GM13976 (cell line): ENCODE measurements at regions not wholly inside any gene's neighbourhood (a gene's known extent, or its start where the extent isn't known, plus 50 kb on each side); places are given as distances from the start of the nearest gene placed in this dataset.

Experiments
- DNase-seq: peaks from one replicate; pipeline ENCODE4 v3.0.0; 2012; ENCODE audit warnings: low spot score
- in situ Hi-C: fragments of 300-500 bp; cut with MboI; formaldehyde crosslinking; loops from one replicate; pipeline ENCODE4 v1.12.0; 2022; ENCODE audit warnings: low sequenced_read_pairs, mixed read lengths, inconsistent platforms; ENCODE audit not compliant: unreplicated experiment
- TF ChIP-seq, protein P1 (sequence below): IDR thresholded peaks from 2 replicates; pipeline ENCODE4 v1.5.1; 2012; ENCODE audit warnings: borderline replicate concordance, mild to moderate bottlenecking; ENCODE audit not compliant: insufficient read depth; ENCODE audit errors: extremely low read depth, missing control alignments, control extremely low read depth

DNA sequence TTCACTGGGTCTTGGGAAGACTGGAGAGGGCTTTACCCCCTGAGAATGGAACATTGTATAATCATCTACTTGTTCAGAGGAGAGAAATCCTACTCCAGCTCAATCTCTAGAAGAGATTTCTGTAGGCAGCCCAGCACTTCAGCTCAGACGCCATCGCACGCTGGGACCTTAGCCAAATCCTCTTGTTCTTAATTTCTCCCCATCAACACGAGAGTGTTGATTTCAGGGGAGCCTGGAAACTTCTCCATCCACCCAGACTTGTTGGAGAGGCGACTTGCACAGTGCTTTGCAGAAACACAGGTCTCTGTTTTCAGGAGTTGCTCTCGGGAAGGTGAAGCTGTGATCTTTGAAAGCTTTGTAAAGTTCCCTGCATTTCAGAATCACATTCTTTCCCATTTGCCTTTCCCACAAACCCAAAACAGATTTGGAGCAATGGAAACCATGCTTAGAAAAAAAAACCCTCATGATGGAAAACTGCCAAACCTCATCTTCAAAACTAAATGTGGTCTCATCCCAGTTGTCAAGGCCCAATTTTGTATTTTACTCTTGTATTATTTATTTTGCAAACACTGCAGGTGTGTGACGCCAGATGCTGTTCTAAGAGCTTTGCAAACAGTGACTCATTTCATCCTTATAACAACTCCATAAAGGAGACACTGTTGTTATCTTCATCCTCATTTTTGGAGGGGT, 60.9 kb downstream of the CALML3 start:
- no peak for DNase-seq
- in situ Hi-C loops = no loop called here
- TF ChIP-seq, protein P1, sequence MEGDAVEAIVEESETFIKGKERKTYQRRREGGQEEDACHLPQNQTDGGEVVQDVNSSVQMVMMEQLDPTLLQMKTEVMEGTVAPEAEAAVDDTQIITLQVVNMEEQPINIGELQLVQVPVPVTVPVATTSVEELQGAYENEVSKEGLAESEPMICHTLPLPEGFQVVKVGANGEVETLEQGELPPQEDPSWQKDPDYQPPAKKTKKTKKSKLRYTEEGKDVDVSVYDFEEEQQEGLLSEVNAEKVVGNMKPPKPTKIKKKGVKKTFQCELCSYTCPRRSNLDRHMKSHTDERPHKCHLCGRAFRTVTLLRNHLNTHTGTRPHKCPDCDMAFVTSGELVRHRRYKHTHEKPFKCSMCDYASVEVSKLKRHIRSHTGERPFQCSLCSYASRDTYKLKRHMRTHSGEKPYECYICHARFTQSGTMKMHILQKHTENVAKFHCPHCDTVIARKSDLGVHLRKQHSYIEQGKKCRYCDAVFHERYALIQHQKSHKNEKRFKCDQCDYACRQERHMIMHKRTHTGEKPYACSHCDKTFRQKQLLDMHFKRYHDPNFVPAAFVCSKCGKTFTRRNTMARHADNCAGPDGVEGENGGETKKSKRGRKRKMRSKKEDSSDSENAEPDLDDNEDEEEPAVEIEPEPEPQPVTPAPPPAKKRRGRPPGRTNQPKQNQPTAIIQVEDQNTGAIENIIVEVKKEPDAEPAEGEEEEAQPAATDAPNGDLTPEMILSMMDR = no peak

DNA sequence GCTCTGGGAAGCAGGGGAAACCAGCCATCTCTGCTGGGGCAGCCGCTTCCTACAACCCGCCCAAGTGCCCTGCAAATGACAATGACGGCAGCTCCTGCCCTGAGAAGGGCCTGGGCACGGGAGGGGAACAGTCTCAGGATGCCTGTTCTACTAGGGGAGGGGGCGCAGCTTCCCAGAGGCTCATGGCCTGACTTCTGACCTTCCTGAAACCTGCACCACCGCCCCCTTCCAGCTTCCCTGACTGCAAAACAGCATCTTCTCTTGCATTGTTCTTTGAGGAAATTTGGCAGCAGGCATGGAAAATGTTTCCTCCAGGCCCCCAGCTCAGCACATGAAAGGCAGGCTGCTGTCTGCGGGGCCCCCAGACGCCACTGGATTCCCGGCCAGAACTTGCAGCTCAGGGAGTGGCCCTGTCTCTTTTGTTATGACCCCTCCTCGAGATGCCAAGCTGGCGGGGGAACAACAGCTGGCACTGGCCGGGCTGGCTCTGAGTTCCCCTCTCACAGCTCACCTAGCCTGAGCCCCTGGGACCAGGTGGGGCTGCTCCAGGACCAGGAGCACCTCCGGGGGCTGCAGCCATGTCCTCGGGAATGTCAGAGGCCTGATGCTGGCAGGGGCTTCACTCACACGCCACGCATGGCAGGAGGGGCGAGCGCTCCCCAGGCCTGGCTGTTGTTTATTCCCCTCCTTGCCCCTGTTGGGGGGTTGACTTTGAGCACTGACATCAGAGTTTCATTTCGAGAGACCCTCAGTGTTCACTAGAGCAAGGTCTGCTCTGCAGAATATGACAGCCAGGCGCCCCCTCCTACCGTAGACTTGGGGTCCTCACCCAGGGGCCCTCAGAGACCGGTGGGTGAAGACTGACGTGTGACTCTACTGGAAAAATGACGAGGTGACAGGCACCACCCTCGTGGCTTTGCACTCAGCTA, 62.7 kb downstream of the CALML3 start:
- in situ Hi-C loops = no loop called here
- TF ChIP-seq, protein P1 = no peak
- no peak for DNase-seq

DNA sequence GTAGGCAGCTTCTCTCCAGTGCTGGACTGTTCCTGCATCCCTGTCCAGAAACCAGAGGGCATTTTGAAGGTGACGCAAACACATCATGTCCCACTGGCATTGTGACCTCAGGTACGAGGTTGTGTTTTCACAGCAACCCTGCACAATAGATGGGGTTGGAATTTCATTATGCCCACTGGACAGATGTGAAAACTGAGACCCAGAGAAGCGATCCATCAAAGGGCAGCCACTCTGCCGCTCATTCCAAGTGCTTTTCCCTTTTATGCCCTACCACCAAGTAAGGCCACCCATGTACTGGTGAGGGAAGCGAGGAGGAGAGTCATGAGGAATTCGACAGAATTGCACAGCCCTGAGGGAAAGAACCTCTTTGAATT, 63.3 kb downstream of the CALML3 start:
- in situ Hi-C loops = no loop called here
- TF ChIP-seq, protein P1 = no peak
- no peak for DNase-seq

DNA sequence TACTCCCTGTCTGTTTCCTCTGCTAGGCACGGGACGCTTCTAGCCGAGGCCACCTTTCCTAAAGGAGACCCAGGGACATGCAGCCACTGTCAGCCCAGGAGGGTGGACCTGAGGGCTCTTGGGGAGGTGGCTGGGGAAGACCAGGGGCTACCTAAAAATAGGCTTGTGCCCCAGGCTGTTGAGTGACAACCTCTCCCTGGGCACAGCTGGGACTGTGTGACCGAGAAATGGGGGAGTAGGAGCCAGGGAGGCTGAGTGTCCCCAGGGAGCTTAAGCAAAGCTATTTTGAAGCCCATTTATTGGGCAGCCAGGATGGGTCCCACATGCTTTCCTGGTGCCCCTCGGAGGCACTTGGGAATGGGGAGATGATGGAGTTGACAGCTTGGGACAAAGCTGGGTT, 63.8 kb downstream of the CALML3 start:
- no peak for DNase-seq
- in situ Hi-C loops = no loop called here
- TF ChIP-seq, protein P1 = no peak
